ENCODE measurements at regions not wholly inside any gene's neighbourhood (a gene's known extent, or its start where the extent isn't known, plus 50 kb on each side); places are given as distances from the start of the nearest gene placed in this dataset.

- no peaks in the 10 kb centered on the region for H3K27me3 ChIP-seq (ENCODE audit: control insufficient read depth, insufficient read depth, low read length, poor library complexity, severe bottlenecking)
- 81 to 85% methylated on average over 7 to 8 of the region's 8 CpGs for WGBS, 2 experiments
- no peaks in the 10 kb centered on the region for H3K4me1 ChIP-seq (ENCODE audit: control insufficient read depth, insufficient read depth, low read length)
- H3K4me3 ChIP-seq (ENCODE audit: insufficient read depth, low read depth, low read length) = no peak overlapping the region
- no peaks in the 10 kb centered on the region for H3K9me3 ChIP-seq (ENCODE audit: control insufficient read depth, low read length)
- no peaks in the 10 kb centered on the region for H3K36me3 ChIP-seq (ENCODE audit: control insufficient read depth, insufficient read depth, low read length)
- no peak overlapping the region for H3K27ac ChIP-seq (ENCODE audit: insufficient read depth, low read depth, low read length, poor library complexity, severe bottlenecking)
These were observed 647.8 kb upstream of the SLC39A10 start for GRCh38 chr2:195009202-195009601.

GRCh38 chr2:195006856-195007255, 650.2 kb upstream of the SLC39A10 start:
- Histone ChIP-seq H3K27ac (ENCODE audit: insufficient read depth, low read depth, low read length, poor library complexity, severe bottlenecking) (no peak overlapping the region), H3K4me3 (ENCODE audit: insufficient read depth, low read depth, low read length) (no peak overlapping the region), H3K9me3 (ENCODE audit: control insufficient read depth, low read length) (no peaks in the 10 kb centered on the region), H3K27me3 (ENCODE audit: control insufficient read depth, insufficient read depth, low read length, poor library complexity, severe bottlenecking) (no peaks in the 10 kb centered on the region), H3K4me1 (ENCODE audit: control insufficient read depth, insufficient read depth, low read length) (no peaks in the 10 kb centered on the region), H3K36me3 (ENCODE audit: control insufficient read depth, insufficient read depth, low read length) (no peaks in the 10 kb centered on the region)
- 85 to 92% methylated on average over 4 to 5 of the region's 5 CpGs for WGBS, 2 experiments

GRCh38 chr2:195003881-195004471, 653.0 kb upstream of the SLC39A10 start:
- WGBS, 2 experiments = 80 to 83% methylated on average over 3 to 4 of the region's 4 CpGs
- Histone ChIP-seq H3K36me3 (ENCODE audit: control insufficient read depth, insufficient read depth, low read length) (no peaks in the 10 kb centered on the region), H3K4me1 (ENCODE audit: control insufficient read depth, insufficient read depth, low read length) (no peaks in the 10 kb centered on the region), H3K4me3 (ENCODE audit: insufficient read depth, low read depth, low read length) (no peak overlapping the region), H3K27ac (ENCODE audit: insufficient read depth, low read depth, low read length, poor library complexity, severe bottlenecking) (no peak overlapping the region), H3K9me3 (ENCODE audit: control insufficient read depth, low read length) (no peaks in the 10 kb centered on the region), H3K27me3 (ENCODE audit: control insufficient read depth, insufficient read depth, low read length, poor library complexity, severe bottlenecking) (no peaks in the 10 kb centered on the region)

- no peak overlapping the region for H3K4me3 ChIP-seq (ENCODE audit: insufficient read depth, low read depth, low read length)
- no peaks in the 10 kb centered on the region for H3K36me3 ChIP-seq (ENCODE audit: control insufficient read depth, insufficient read depth, low read length)
- H3K4me1 ChIP-seq (ENCODE audit: control insufficient read depth, insufficient read depth, low read length) = no peaks in the 10 kb centered on the region
- no peaks in the 10 kb centered on the region for H3K9me3 ChIP-seq (ENCODE audit: control insufficient read depth, low read length)
- 91 to 94% methylated on average over 3 of the region's 3 CpGs for WGBS, 2 experiments
- no peaks in the 10 kb centered on the region for H3K27me3 ChIP-seq (ENCODE audit: control insufficient read depth, insufficient read depth, low read length, poor library complexity, severe bottlenecking)
- H3K27ac ChIP-seq (ENCODE audit: insufficient read depth, low read depth, low read length, poor library complexity, severe bottlenecking) = no peak overlapping the region
These were observed 655.1 kb upstream of the SLC39A10 start for GRCh38 chr2:195001924-195002323.

- H3K9me3 ChIP-seq (ENCODE audit: control insufficient read depth, low read length) = no peaks in the 10 kb centered on the region
- WGBS, 2 experiments = 89 to 94% methylated on average over 3 to 4 of the region's 4 CpGs
- no peak overlapping the region for H3K27ac ChIP-seq (ENCODE audit: insufficient read depth, low read depth, low read length, poor library complexity, severe bottlenecking)
- no peaks in the 10 kb centered on the region for H3K36me3 ChIP-seq (ENCODE audit: control insufficient read depth, insufficient read depth, low read length)
- no peaks in the 10 kb centered on the region for H3K4me1 ChIP-seq (ENCODE audit: control insufficient read depth, insufficient read depth, low read length)
- no peak overlapping the region for H3K4me3 ChIP-seq (ENCODE audit: insufficient read depth, low read depth, low read length)
- H3K27me3 ChIP-seq (ENCODE audit: control insufficient read depth, insufficient read depth, low read length, poor library complexity, severe bottlenecking) = no peaks in the 10 kb centered on the region
These were observed 657.3 kb upstream of the SLC39A10 start for GRCh38 chr2:194999771-195000170.

- Histone ChIP-seq H3K4me3 (ENCODE audit: insufficient read depth, low read depth, low read length) (no peak overlapping the region), H3K4me1 (ENCODE audit: control insufficient read depth, insufficient read depth, low read length) (no peaks in the 10 kb centered on the region), H3K27me3 (ENCODE audit: control insufficient read depth, insufficient read depth, low read length, poor library complexity, severe bottlenecking) (no peaks in the 10 kb centered on the region), H3K9me3 (ENCODE audit: control insufficient read depth, low read length) (no peaks in the 10 kb centered on the region), H3K27ac (ENCODE audit: insufficient read depth, low read depth, low read length, poor library complexity, severe bottlenecking) (no peak overlapping the region), H3K36me3 (ENCODE audit: control insufficient read depth, insufficient read depth, low read length) (no peaks in the 10 kb centered on the region)
- whole genome bisulfite sequencing, 2 experiments = 80% methylated on average over 2 of the region's 2 CpGs; no CpG with 5 or more reads in 1 of the 2 experiments
These were observed 664.4 kb upstream of the SLC39A10 start for GRCh38 chr2:194992648-194993047.

GRCh38 chr2:194985258-194985657, 671.8 kb upstream of the SLC39A10 start:
- no peak overlapping the region for H3K27ac ChIP-seq (ENCODE audit: insufficient read depth, low read depth, low read length, poor library complexity, severe bottlenecking)
- H3K4me1 ChIP-seq (ENCODE audit: control insufficient read depth, insufficient read depth, low read length) = no peaks in the 10 kb centered on the region
- 86% methylated on average over 1 of the region's 1 CpG; no CpG with 5 or more reads in 1 of the 2 experiments for WGBS, 2 experiments
- no peaks in the 10 kb centered on the region for H3K36me3 ChIP-seq (ENCODE audit: control insufficient read depth, insufficient read depth, low read length)
- H3K27me3 ChIP-seq (ENCODE audit: control insufficient read depth, insufficient read depth, low read length, poor library complexity, severe bottlenecking) = no peaks in the 10 kb centered on the region
- no peak overlapping the region for H3K4me3 ChIP-seq (ENCODE audit: insufficient read depth, low read depth, low read length)
- H3K9me3 ChIP-seq (ENCODE audit: control insufficient read depth, low read length) = no peaks in the 10 kb centered on the region

- 60 to 100% methylated on average over 1 to 3 of the region's 4 CpGs for WGBS, 2 experiments
- Histone ChIP-seq H3K27ac (ENCODE audit: insufficient read depth, low read depth, low read length, poor library complexity, severe bottlenecking) (no peak overlapping the region), H3K9me3 (ENCODE audit: control insufficient read depth, low read length) (no peaks in the 10 kb centered on the region), H3K27me3 (ENCODE audit: control insufficient read depth, insufficient read depth, low read length, poor library complexity, severe bottlenecking) (no peaks in the 10 kb centered on the region), H3K4me3 (ENCODE audit: insufficient read depth, low read depth, low read length) (no peak overlapping the region), H3K36me3 (ENCODE audit: control insufficient read depth, insufficient read depth, low read length) (no peaks in the 10 kb centered on the region), H3K4me1 (ENCODE audit: control insufficient read depth, insufficient read depth, low read length) (no peaks in the 10 kb centered on the region)
These were observed 694.8 kb upstream of the SLC39A10 start for GRCh38 chr2:194962254-194962653.

- H3K27ac ChIP-seq (ENCODE audit: insufficient read depth, low read depth, low read length, poor library complexity, severe bottlenecking) = no peak overlapping the region
- no peaks in the 10 kb centered on the region for H3K27me3 ChIP-seq (ENCODE audit: control insufficient read depth, insufficient read depth, low read length, poor library complexity, severe bottlenecking)
- H3K4me1 ChIP-seq (ENCODE audit: control insufficient read depth, insufficient read depth, low read length) = no peaks in the 10 kb centered on the region
- no peak overlapping the region for H3K4me3 ChIP-seq (ENCODE audit: insufficient read depth, low read depth, low read length)
- WGBS, 2 experiments = 95 to 100% methylated on average over 1 of the region's 2 CpGs
- H3K36me3 ChIP-seq (ENCODE audit: control insufficient read depth, insufficient read depth, low read length) = no peaks in the 10 kb centered on the region
- H3K9me3 ChIP-seq (ENCODE audit: control insufficient read depth, low read length) = no peaks in the 10 kb centered on the region
These were observed 702.8 kb upstream of the SLC39A10 start for GRCh38 chr2:194954218-194954617.

GRCh38 chr2:194946826-194947225, 710.2 kb upstream of the SLC39A10 start:
- Histone ChIP-seq H3K27ac (ENCODE audit: insufficient read depth, low read depth, low read length, poor library complexity, severe bottlenecking) (no peak overlapping the region), H3K9me3 (ENCODE audit: control insufficient read depth, low read length) (no peaks in the 10 kb centered on the region), H3K4me1 (ENCODE audit: control insufficient read depth, insufficient read depth, low read length) (no peaks in the 10 kb centered on the region), H3K4me3 (ENCODE audit: insufficient read depth, low read depth, low read length) (no peak overlapping the region), H3K36me3 (ENCODE audit: control insufficient read depth, insufficient read depth, low read length) (no peaks in the 10 kb centered on the region), H3K27me3 (ENCODE audit: control insufficient read depth, insufficient read depth, low read length, poor library complexity, severe bottlenecking) (no peaks in the 10 kb centered on the region)
- WGBS, 2 experiments = 75 to 93% methylated on average over 1 of the region's 1 CpG

GRCh38 chr2:194938066-194938465, 719.0 kb upstream of the SLC39A10 start:
- no peak overlapping the region for H3K4me3 ChIP-seq (ENCODE audit: insufficient read depth, low read depth, low read length)
- H3K36me3 ChIP-seq (ENCODE audit: control insufficient read depth, insufficient read depth, low read length) = no peaks in the 10 kb centered on the region
- H3K9me3 ChIP-seq (ENCODE audit: control insufficient read depth, low read length) = no peaks in the 10 kb centered on the region
- WGBS, 2 experiments = 89% methylated on average over 2 of the region's 2 CpGs; no CpG with 5 or more reads in 1 of the 2 experiments
- H3K27me3 ChIP-seq (ENCODE audit: control insufficient read depth, insufficient read depth, low read length, poor library complexity, severe bottlenecking) = no peaks in the 10 kb centered on the region
- no peaks in the 10 kb centered on the region for H3K4me1 ChIP-seq (ENCODE audit: control insufficient read depth, insufficient read depth, low read length)
- no peak overlapping the region for H3K27ac ChIP-seq (ENCODE audit: insufficient read depth, low read depth, low read length, poor library complexity, severe bottlenecking)
